ENCODE measurements at regions not wholly inside any gene's neighbourhood (a gene's known extent, or its start where the extent isn't known, plus 50 kb on each side); places are given as distances from the start of the nearest gene placed in this dataset.

DNA sequence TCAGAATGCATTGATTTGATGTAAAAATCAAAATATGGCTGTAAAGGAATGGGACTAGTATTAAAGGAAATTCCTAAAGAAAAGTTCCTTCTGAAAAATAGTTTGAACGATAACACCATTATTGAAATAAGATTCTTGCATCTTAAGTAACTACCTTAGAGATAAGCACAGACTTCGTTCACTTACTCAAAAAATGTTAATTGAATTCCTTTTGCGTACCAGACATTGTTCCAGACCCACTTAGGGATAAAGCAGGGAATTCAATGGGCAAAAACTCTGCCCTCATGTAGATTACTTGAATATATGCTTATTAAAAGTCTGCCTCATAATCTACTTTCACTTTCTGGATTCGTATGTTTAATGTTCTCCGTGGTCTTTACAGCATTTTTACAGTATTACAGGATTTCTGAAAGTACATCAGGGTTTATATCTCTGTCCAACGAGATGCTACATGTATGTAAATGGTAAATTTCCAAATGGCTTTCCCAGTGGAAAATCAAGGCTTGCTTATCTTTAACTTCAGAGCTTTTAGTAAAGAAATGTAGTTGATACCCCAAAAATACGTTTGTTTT, 213.7 kb downstream of the GXYLT1 start:
- no peaks in the 10 kb centered on the region for H3K79me2 ChIP-seq (replicated peaks; ENCODE audit: insufficient read depth, low read length)
- peaks cover 3% of the 10 kb centered on the region for H3F3A ChIP-seq (ENCODE audit: insufficient read depth, low read length, poor library complexity, severe bottlenecking)
- no peak overlapping the region for H2AFZ ChIP-seq (ENCODE audit: low read depth, low read length)
- no peaks in the 10 kb centered on the region for H3K9me2 ChIP-seq (ENCODE audit: insufficient read depth, low read length)
- H3K36me3 ChIP-seq (ENCODE audit: insufficient read depth, low read length) = no peaks in the 10 kb centered on the region
- H3K9ac ChIP-seq (ENCODE audit: low read length) = no peak overlapping the region
- H3K4me3 ChIP-seq (ENCODE audit: low read length) = no peak overlapping the region
- no peak overlapping the region for H3K4me2 ChIP-seq (ENCODE audit: low read length)
- TF ChIP-seq TAF1 (IDR thresholded peaks at IDR 0.05; ENCODE audit: low read depth) (no peak), EP300 (conservative IDR thresholded peaks at IDR 0.05; ENCODE audit: poor library complexity, severe bottlenecking) (no peak), SMC3 (conservative IDR thresholded peaks at IDR 0.05; ENCODE audit: poor library complexity) (no peak), POLR2AphosphoS5 (IDR thresholded peaks at IDR 0.05) (no peak), EZH2 (IDR thresholded peaks at IDR 0.05; ENCODE audit: borderline replicate concordance, insufficient read depth, low read length, poor library complexity, severe bottlenecking) (no peak)
- TF ChIP-seq, protein P1, sequence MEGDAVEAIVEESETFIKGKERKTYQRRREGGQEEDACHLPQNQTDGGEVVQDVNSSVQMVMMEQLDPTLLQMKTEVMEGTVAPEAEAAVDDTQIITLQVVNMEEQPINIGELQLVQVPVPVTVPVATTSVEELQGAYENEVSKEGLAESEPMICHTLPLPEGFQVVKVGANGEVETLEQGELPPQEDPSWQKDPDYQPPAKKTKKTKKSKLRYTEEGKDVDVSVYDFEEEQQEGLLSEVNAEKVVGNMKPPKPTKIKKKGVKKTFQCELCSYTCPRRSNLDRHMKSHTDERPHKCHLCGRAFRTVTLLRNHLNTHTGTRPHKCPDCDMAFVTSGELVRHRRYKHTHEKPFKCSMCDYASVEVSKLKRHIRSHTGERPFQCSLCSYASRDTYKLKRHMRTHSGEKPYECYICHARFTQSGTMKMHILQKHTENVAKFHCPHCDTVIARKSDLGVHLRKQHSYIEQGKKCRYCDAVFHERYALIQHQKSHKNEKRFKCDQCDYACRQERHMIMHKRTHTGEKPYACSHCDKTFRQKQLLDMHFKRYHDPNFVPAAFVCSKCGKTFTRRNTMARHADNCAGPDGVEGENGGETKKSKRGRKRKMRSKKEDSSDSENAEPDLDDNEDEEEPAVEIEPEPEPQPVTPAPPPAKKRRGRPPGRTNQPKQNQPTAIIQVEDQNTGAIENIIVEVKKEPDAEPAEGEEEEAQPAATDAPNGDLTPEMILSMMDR (IDR thresholded peaks at IDR 0.05; ENCODE audit: poor library complexity, severe bottlenecking) = no peak
- H3K9me3 ChIP-seq (ENCODE audit: low read length) = no peaks in the 10 kb centered on the region
- no peak overlapping the region for H3K27ac ChIP-seq (ENCODE audit: low read length)
- H4K20me1 ChIP-seq (ENCODE audit: insufficient read depth) = no peaks in the 10 kb centered on the region
- no peaks in the 10 kb centered on the region for H3K27me3 ChIP-seq (ENCODE audit: insufficient read depth, low read depth, low read length)

DNA sequence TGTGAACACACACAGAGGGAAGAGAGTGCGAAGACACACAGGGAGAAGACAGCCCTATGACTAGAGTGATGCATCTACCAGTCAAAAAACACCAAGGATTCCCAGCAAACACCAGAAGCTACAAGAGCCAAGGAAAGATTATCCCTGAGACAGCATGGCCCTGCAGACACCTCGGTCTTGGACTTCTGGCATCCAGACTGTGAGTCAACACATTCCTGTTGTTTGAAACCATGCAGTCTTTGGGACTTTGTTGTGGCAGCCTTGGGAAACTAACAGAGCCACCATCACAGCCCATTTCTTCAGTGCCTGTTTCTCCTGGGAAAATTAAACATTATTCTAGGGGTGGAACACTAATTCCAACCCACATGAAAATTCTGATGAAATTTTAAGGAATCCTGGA, 220.6 kb downstream of the GXYLT1 start:
- no peaks in the 10 kb centered on the region for H3K79me2 ChIP-seq (replicated peaks; ENCODE audit: insufficient read depth, low read length)

More for the DNA sequence above, 220.6 kb downstream of the GXYLT1 start:
- H3K27ac ChIP-seq (ENCODE audit: low read length) = no peak overlapping the region
- H2AFZ ChIP-seq (ENCODE audit: low read depth, low read length) = no peak overlapping the region
- TF ChIP-seq EP300 (conservative IDR thresholded peaks at IDR 0.05; ENCODE audit: poor library complexity, severe bottlenecking) (no peak), TAF1 (IDR thresholded peaks at IDR 0.05; ENCODE audit: low read depth) (no peak), SMC3 (conservative IDR thresholded peaks at IDR 0.05; ENCODE audit: poor library complexity) (no peak), MXI1 (conservative IDR thresholded peaks at IDR 0.05; ENCODE audit: poor library complexity, severe bottlenecking) (no peak), POLR2AphosphoS5 (IDR thresholded peaks at IDR 0.05) (no peak), RAD21 (conservative IDR thresholded peaks at IDR 0.05) (no peak), EZH2 (IDR thresholded peaks at IDR 0.05; ENCODE audit: borderline replicate concordance, insufficient read depth, low read length, poor library complexity, severe bottlenecking) (no peak)
- TF ChIP-seq, protein P2, sequence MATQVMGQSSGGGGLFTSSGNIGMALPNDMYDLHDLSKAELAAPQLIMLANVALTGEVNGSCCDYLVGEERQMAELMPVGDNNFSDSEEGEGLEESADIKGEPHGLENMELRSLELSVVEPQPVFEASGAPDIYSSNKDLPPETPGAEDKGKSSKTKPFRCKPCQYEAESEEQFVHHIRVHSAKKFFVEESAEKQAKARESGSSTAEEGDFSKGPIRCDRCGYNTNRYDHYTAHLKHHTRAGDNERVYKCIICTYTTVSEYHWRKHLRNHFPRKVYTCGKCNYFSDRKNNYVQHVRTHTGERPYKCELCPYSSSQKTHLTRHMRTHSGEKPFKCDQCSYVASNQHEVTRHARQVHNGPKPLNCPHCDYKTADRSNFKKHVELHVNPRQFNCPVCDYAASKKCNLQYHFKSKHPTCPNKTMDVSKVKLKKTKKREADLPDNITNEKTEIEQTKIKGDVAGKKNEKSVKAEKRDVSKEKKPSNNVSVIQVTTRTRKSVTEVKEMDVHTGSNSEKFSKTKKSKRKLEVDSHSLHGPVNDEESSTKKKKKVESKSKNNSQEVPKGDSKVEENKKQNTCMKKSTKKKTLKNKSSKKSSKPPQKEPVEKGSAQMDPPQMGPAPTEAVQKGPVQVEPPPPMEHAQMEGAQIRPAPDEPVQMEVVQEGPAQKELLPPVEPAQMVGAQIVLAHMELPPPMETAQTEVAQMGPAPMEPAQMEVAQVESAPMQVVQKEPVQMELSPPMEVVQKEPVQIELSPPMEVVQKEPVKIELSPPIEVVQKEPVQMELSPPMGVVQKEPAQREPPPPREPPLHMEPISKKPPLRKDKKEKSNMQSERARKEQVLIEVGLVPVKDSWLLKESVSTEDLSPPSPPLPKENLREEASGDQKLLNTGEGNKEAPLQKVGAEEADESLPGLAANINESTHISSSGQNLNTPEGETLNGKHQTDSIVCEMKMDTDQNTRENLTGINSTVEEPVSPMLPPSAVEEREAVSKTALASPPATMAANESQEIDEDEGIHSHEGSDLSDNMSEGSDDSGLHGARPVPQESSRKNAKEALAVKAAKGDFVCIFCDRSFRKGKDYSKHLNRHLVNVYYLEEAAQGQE (IDR thresholded peaks at IDR 0.05; ENCODE audit: borderline replicate concordance) = no peak
- TF ChIP-seq, protein P1 (IDR thresholded peaks at IDR 0.05; ENCODE audit: poor library complexity, severe bottlenecking) = no peak
- no peaks in the 10 kb centered on the region for H4K20me1 ChIP-seq (ENCODE audit: insufficient read depth)
- no peaks in the 10 kb centered on the region for H3K9me3 ChIP-seq (ENCODE audit: low read length)
- H3K36me3 ChIP-seq (ENCODE audit: insufficient read depth, low read length) = no peaks in the 10 kb centered on the region
- no peaks in the 10 kb centered on the region for H3K27me3 ChIP-seq (ENCODE audit: insufficient read depth, low read depth, low read length)
- no peak overlapping the region for H3K4me3 ChIP-seq (ENCODE audit: low read length)
- H3K9ac ChIP-seq (ENCODE audit: low read length) = no peak overlapping the region
- H3F3A ChIP-seq (ENCODE audit: insufficient read depth, low read length, poor library complexity, severe bottlenecking) = no peaks in the 10 kb centered on the region
- H3K4me2 ChIP-seq (ENCODE audit: low read length) = no peak overlapping the region
- H3K9me2 ChIP-seq (ENCODE audit: insufficient read depth, low read length) = no peaks in the 10 kb centered on the region

Data from neural cell (in vitro differentiated cells).